Bronchial epithelial cell (primary cell): ENCODE measurements at regions not wholly inside any gene's neighbourhood (a gene's known extent, or its start where the extent isn't known, plus 50 kb on each side); places are given as distances from the start of the nearest gene placed in this dataset.
"Not testable (repeated sequence)": the region's sequence is repeated elsewhere in the genome, so short reads cannot be mapped to it uniquely, and the experiment has no call there.

Experiments
- DNase-seq: peaks from one replicate; pipeline ENCODE4 v3.0.0-alpha.2; 2010; ENCODE audit warnings: low read depth
- FAIRE-seq: peaks from 2 replicates; lab custom pipeline; 2011; peaks lifted over from hg19 to GRCh38; lab: Jason Lieb, UNC
- H3K27me3 ChIP-seq: 2 replicates; pipeline ENCODE4 v1.5.1; 2011; ENCODE audit warnings: low read length; ENCODE audit not compliant: control insufficient read depth, insufficient read depth
- H3K36me3 ChIP-seq: 2 replicates; pipeline ENCODE4 v1.5.1; 2011; ENCODE audit warnings: low read length; ENCODE audit not compliant: control insufficient read depth, insufficient read depth
- H3K4me3 ChIP-seq: 2 replicates; pipeline ENCODE4 v1.5.1; 2011; ENCODE audit warnings: mild to moderate bottlenecking, low read depth, low read length, control low read depth
- CTCF ChIP-seq: IDR thresholded peaks from 2 replicates; pipeline ENCODE4 v1.5.1; 2011; ENCODE audit warnings: mild to moderate bottlenecking, moderate library complexity, low read length, control low read depth, inconsistent platforms; ENCODE audit not compliant: insufficient read depth, severe bottlenecking

DNA sequence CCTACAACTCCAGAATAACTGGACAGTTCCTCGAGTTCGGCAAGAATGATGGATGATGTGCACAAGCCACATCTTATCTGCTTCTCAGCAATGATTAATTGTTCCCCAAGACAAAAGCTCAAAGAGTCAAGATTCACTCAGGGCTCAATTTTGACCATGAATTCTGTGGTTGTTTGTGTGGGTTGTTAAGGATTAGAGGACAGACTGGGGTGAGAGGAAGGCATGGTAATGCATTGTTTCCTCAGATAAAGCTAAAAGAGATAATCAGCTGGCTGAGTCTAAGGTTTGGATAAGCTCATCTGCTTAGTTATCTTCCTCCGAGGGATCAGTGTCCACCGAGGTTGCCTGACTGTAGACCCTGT, 161.0 kb downstream of the CPEB2 start:
- Histone ChIP-seq H3K36me3 (no peaks in the 10 kb centered on the region), H3K4me3 (no peak overlapping the region), H3K27me3 (no peaks in the 10 kb centered on the region)
- no peak for TF ChIP-seq CTCF
- no peak for DNase-seq
- FAIRE-seq = no peak

DNA sequence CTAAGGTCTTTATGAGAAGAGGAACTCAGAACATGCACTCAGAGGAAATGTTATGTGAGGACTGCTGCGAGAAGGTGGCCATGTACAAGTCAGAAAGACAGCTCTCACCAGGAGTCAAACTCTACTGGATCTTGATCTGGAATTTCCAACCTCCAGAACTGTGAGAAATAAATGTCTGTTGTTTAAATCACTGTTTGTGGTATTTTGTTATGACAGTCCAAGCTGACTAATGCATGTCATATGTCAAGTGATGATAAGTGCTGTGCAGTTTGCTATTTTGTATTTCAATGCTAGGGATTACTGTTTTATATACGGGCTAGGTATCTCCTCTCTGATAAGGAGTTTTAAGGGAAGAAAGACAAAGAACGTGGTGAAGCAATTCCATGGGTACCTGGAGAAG, 162.3 kb downstream of the CPEB2 start:
- DNase-seq (peak; percentile 42), FAIRE-seq (no peak)
- no peak for TF ChIP-seq CTCF
- H3K4me3 ChIP-seq = no peak overlapping the region
- H3K27me3 ChIP-seq = no peaks in the 10 kb centered on the region
- no peaks in the 10 kb centered on the region for H3K36me3 ChIP-seq

- no peak for TF ChIP-seq CTCF
- no peaks in the 10 kb centered on the region for H3K36me3 ChIP-seq
- H3K27me3 ChIP-seq = no peaks in the 10 kb centered on the region
- DNase-seq (no peak), FAIRE-seq (no peak)
- H3K4me3 ChIP-seq = no peak overlapping the region
These were observed 165.5 kb downstream of the CPEB2 start for GRCh38 chr4:15167743-15168142.

- H3K36me3 ChIP-seq = no peaks in the 10 kb centered on the region
- DNase-seq (no peak), FAIRE-seq (no peak)
- H3K27me3 ChIP-seq = no peaks in the 10 kb centered on the region
- no peak for TF ChIP-seq CTCF
- no peak overlapping the region for H3K4me3 ChIP-seq
These were observed 166.5 kb downstream of the CPEB2 start for GRCh38 chr4:15168759-15169158.

DNA sequence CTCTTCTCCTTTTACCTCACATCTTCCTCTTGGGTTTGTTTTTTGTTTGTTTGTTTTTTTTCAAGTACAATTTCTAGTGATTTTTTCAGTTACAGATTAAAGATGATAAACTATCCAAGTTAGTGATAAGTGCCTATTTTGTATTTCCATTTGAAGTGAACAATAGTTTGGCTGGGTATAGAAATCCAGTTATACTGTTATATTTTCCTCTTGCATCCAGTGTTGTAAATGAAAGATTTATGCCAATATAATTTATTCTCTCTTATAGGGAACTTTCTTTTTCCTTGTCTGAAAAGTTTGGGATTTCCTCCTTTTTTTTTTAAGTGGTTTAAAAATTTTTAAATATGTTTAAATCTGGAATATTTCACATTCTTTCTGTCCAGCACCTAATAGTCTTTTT, 169.4 kb downstream of the CPEB2 start:
- no peak for TF ChIP-seq CTCF
- no peak overlapping the region for H3K4me3 ChIP-seq
- H3K36me3 ChIP-seq = no peaks in the 10 kb centered on the region
- FAIRE-seq (no peak), DNase-seq (no peak)
- H3K27me3 ChIP-seq = no peaks in the 10 kb centered on the region

DNA sequence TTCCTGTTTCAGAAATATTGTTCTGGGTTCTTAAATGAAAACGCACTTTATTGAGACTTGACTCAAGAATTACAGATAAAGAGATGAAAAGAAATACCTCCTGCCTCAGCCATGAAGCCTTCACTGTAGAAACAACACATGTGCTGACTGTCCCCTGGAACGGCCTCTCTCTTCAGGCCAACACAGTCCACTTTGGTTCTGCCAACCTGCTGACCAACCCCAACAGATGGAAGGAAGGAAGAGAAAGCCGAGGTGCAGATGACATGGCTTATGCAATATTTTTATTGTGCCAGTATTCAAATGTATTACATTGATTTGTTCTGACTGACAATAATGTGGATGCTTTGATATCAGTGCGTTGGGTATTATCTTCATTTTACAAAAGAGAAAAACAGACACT, 171.0 kb downstream of the CPEB2 start:
- FAIRE-seq (no peak), DNase-seq (no peak)
- TF ChIP-seq CTCF = no peak
- Histone ChIP-seq H3K36me3 (no peaks in the 10 kb centered on the region), H3K27me3 (no peaks in the 10 kb centered on the region), H3K4me3 (no peak overlapping the region)

GRCh38 chr4:15174168-15174567, 171.9 kb downstream of the CPEB2 start:
- H3K4me3 ChIP-seq, H3K36me3 ChIP-seq, FAIRE-seq, DNase-seq, H3K27me3 ChIP-seq: not testable (repeated sequence)

DNA sequence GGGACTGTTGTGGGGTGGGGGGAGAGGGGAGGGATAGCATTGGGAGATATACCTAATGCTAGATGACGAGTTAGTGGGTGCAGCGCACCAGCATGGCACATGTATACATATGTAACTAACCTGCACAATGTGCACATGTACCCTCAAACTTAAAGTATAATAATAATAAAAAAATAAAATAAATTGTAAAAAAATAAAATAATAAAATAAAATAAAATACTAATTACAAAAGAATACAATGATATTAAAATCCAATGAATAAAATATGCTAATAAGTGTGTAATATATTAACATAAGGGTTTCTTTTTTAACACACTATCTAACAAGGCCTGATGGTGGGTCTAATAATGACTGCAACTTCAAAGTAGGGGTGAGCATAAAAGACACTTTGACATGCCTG, 177.6 kb downstream of the CPEB2 start:
- H3K4me3 ChIP-seq, H3K36me3 ChIP-seq, FAIRE-seq, DNase-seq, H3K27me3 ChIP-seq: not testable (repeated sequence)
